BLaER1 treated with 17β-estradiol and CSF1 and Interleukin-3, amounts not matched to agents 10 nM and 100 nM (cell line): ENCODE measurements at regions not wholly inside any gene's neighbourhood (a gene's known extent, or its start where the extent isn't known, plus 50 kb on each side); places are given as distances from the start of the nearest gene placed in this dataset.

Source experiments
- H3K27ac ChIP-seq, 11 experiments: shearing (Covaris generic); formaldehyde crosslinking; 2 replicates each; pipeline ENCODE4 v1.8.1; 2022
- H3K27me3 ChIP-seq, 11 experiments: shearing (Covaris generic); formaldehyde crosslinking; 2 replicates each; pipeline ENCODE4 v1.8.1; 2022
- H3K36me3 ChIP-seq, 11 experiments: shearing (Covaris generic); formaldehyde crosslinking; 2 replicates each; pipeline ENCODE4 v1.8.1; 2022
- H3K4me1 ChIP-seq, 10 experiments: shearing (Covaris generic); formaldehyde crosslinking; 2 replicates each; pipeline ENCODE4 v1.8.1; 2022
- H3K4me2 ChIP-seq, 11 experiments: shearing (Covaris generic); formaldehyde crosslinking; 2 replicates each; pipeline ENCODE4 v1.8.1; 2022
- H3K4me3 ChIP-seq, 10 experiments: shearing (Covaris generic); formaldehyde crosslinking; 2 replicates each; pipeline ENCODE4 v1.8.1; 2022
- H3K9ac ChIP-seq, 11 experiments: shearing (Covaris generic); formaldehyde crosslinking; 2 replicates each; pipeline ENCODE4 v1.8.1; 2022
- H3K9me3 ChIP-seq, 11 experiments: shearing (Covaris generic); formaldehyde crosslinking; replicated peaks in 1 of 11; 2 replicates each; pipeline ENCODE4 v1.8.1; 2022
- H4K20me1 ChIP-seq, 11 experiments: shearing (Covaris generic); formaldehyde crosslinking; 2 replicates each; pipeline ENCODE4 v1.8.1; 2022
- Cebpa-rat ChIP-seq, 11 experiments: shearing (Covaris generic); IDR thresholded peaks; 2 replicates each; pipeline ENCODE4 v1.8.1; 2022

DNA sequence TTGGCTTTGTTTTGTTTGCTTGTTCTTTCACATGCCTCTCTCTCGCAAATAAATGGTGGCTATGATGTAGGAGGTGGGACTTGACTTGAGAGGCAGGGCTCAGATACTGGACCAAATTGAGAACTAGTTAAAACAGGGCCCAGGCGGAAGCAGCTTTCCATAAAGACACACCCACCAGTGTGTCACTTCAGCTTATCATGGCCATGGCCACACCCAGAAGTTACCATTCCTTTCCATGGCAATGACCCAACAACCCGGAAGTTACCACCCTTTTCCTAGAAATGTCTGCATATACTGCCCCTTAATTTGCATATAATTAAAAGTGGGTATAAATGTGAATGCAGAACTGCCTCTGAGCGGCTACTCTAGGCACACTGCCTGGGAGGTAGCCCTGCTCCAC lies 62.6 kb upstream of the CNTN4 start:
- Histone ChIP-seq H3K4me3 (no peak overlapping the region), H3K36me3 (no peaks in the 10 kb centered on the region), H3K4me2 (peak overlapping the region in 2 of 11 experiments; percentile 16 to 25; a peak in 2 of 22 replicates), H3K9ac (no peak overlapping the region), H3K9me3 (no peaks in the 10 kb centered on the region), H4K20me1 (no peaks in the 10 kb centered on the region), H3K27me3 (no peaks in the 10 kb centered on the region), H3K4me1 (peaks cover 0 to 12% (median 0%) of the 10 kb centered on the region in 10 experiments; a peak in 6 of 20 replicates), H3K27ac (no peak overlapping the region)
- no peak for TF ChIP-seq Cebpa-rat (IDR thresholded peaks at IDR 0.05)

DNA sequence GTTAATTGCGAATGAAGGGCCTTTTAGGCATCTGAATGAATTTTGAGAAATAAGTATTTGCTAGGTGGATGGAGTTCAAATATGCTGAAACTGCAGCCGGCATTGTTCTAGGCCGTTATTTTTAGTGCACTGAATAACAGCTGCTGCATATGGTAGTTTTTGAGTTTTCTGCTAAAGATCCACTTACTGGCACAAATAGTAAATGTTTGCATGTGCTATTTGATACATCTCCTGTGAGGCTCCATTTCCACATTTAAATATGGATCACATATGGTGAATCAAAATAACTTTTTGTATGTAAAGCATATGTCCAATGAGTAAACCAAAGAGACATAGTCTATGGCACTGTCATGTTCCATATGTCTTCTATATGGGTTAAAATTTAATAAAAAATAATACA lies 56.7 kb upstream of the CNTN4 start:
- no peak overlapping the region for H3K27ac ChIP-seq
- H3K4me2 ChIP-seq, result no peak overlapping the region

More for the DNA sequence above, 56.7 kb upstream of the CNTN4 start:
- H3K9me3 ChIP-seq, result no peaks in the 10 kb centered on the region
- no peak overlapping the region for H3K4me3 ChIP-seq
- no peaks in the 10 kb centered on the region for H3K27me3 ChIP-seq
- H3K36me3 ChIP-seq, result no peaks in the 10 kb centered on the region
- no peaks in the 10 kb centered on the region for H3K4me1 ChIP-seq
- TF ChIP-seq Cebpa-rat (IDR thresholded peaks at IDR 0.05), result no peak
- H3K9ac ChIP-seq, result no peak overlapping the region
- H4K20me1 ChIP-seq, result no peaks in the 10 kb centered on the region
